ENCODE measurements at regions not wholly inside any gene's neighbourhood (a gene's known extent, or its start where the extent isn't known, plus 50 kb on each side); places are given as distances from the start of the nearest gene placed in this dataset.

DNA sequence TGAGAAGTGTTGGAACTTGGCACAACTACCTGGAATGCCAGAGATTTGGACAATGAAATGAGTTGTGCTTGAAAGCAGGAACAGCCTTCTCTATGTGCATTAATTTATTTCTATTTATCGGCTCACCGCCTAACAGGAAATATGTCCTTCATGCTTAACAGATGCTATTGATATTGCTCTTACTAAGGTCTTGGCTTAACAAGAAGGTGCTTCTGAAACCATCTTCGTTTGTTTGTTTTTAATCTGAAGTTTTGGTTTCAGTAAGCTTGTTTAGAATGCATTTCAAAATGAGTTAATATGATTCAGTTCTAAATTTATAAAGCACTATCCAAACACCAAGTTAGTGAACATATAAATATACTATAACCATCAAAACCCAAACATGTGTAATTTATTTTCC is 898.3 kb upstream of the B3GALT2 start:
- TF ChIP-seq, protein P1, sequence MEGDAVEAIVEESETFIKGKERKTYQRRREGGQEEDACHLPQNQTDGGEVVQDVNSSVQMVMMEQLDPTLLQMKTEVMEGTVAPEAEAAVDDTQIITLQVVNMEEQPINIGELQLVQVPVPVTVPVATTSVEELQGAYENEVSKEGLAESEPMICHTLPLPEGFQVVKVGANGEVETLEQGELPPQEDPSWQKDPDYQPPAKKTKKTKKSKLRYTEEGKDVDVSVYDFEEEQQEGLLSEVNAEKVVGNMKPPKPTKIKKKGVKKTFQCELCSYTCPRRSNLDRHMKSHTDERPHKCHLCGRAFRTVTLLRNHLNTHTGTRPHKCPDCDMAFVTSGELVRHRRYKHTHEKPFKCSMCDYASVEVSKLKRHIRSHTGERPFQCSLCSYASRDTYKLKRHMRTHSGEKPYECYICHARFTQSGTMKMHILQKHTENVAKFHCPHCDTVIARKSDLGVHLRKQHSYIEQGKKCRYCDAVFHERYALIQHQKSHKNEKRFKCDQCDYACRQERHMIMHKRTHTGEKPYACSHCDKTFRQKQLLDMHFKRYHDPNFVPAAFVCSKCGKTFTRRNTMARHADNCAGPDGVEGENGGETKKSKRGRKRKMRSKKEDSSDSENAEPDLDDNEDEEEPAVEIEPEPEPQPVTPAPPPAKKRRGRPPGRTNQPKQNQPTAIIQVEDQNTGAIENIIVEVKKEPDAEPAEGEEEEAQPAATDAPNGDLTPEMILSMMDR (IDR thresholded peaks at IDR 0.05): no peak
- no peak for TF ChIP-seq RAD21 (conservative IDR thresholded peaks at IDR 0.05 in 1 of 2, IDR thresholded peaks at IDR 0.05 in 1 of 2)
- no peak for TF ChIP-seq EHMT2 (IDR thresholded peaks at IDR 0.05; ENCODE audit: low read depth)
- no peak for TF ChIP-seq KDM5A (IDR thresholded peaks at IDR 0.05)
- TF ChIP-seq SMC3 (IDR thresholded peaks at IDR 0.05): no peak
- TF ChIP-seq EP300 (IDR thresholded peaks at IDR 0.05): no peak
- TF ChIP-seq MAFK (IDR thresholded peaks at IDR 0.05; ENCODE audit: partially characterized antibody): no peak
- no peak for TF ChIP-seq RFX5 (IDR thresholded peaks at IDR 0.05)
- TF ChIP-seq, protein P2, sequence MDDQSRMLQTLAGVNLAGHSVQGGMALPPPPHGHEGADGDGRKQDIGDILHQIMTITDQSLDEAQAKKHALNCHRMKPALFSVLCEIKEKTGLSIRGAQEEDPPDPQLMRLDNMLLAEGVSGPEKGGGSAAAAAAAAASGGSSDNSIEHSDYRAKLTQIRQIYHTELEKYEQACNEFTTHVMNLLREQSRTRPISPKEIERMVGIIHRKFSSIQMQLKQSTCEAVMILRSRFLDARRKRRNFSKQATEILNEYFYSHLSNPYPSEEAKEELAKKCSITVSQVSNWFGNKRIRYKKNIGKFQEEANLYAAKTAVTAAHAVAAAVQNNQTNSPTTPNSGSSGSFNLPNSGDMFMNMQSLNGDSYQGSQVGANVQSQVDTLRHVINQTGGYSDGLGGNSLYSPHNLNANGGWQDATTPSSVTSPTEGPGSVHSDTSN (IDR thresholded peaks at IDR 0.05): no peak
- TF ChIP-seq POLR2A (IDR thresholded peaks at IDR 0.05; ENCODE audit: low read length): no peak
- TF ChIP-seq, protein P3, sequence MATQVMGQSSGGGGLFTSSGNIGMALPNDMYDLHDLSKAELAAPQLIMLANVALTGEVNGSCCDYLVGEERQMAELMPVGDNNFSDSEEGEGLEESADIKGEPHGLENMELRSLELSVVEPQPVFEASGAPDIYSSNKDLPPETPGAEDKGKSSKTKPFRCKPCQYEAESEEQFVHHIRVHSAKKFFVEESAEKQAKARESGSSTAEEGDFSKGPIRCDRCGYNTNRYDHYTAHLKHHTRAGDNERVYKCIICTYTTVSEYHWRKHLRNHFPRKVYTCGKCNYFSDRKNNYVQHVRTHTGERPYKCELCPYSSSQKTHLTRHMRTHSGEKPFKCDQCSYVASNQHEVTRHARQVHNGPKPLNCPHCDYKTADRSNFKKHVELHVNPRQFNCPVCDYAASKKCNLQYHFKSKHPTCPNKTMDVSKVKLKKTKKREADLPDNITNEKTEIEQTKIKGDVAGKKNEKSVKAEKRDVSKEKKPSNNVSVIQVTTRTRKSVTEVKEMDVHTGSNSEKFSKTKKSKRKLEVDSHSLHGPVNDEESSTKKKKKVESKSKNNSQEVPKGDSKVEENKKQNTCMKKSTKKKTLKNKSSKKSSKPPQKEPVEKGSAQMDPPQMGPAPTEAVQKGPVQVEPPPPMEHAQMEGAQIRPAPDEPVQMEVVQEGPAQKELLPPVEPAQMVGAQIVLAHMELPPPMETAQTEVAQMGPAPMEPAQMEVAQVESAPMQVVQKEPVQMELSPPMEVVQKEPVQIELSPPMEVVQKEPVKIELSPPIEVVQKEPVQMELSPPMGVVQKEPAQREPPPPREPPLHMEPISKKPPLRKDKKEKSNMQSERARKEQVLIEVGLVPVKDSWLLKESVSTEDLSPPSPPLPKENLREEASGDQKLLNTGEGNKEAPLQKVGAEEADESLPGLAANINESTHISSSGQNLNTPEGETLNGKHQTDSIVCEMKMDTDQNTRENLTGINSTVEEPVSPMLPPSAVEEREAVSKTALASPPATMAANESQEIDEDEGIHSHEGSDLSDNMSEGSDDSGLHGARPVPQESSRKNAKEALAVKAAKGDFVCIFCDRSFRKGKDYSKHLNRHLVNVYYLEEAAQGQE (IDR thresholded peaks at IDR 0.05): no peak
- no peak for TF ChIP-seq RCOR1 (IDR thresholded peaks at IDR 0.05; ENCODE audit: low read depth, low read length)
- no peak for TF ChIP-seq NR3C1 (IDR thresholded peaks at IDR 0.05)
- TF ChIP-seq CHD4 (IDR thresholded peaks at IDR 0.05; ENCODE audit: borderline replicate concordance): no peak

All from A549 (cell line).